ENCODE measurements at regions not wholly inside any gene's neighbourhood (a gene's known extent, or its start where the extent isn't known, plus 50 kb on each side); places are given as distances from the start of the nearest gene placed in this dataset.

DNA sequence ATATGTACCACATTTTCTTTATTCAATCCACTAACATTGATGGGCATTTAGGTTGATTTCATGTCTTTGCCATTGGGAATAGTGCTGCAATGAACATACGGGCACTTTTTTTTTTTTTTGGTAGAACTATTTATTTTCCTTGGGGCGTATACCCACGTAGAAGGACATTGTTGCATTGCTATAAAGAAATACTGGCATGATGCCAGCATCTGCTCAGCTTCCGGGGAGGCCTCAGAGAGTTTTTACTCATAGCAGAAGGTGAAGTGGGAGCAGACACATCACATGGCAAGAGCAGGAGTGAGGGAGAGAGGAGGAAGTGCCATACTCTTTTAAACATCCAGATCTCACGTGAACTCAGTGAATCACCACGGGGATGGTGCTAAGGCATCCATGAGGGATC lies 197.0 kb downstream of the SQOR start:
- H3K27me3 Mint-ChIP-seq (ENCODE audit: low read depth) = peaks cover 2% of the 10 kb centered on the region; the same call in 1 of the 2 replicates
- TF ChIP-seq GTF2I (CRISPR knock-in tag; conservative IDR thresholded peaks at IDR 0.05) (no peak), FOXK1 (CRISPR knock-in tag; IDR thresholded peaks at IDR 0.05) (no peak), OVOL2 (CRISPR knock-in tag; IDR thresholded peaks at IDR 0.05; ENCODE audit: borderline replicate concordance) (no peak), PRRX2 (CRISPR knock-in tag; IDR thresholded peaks at IDR 0.05) (no peak)
- ATAC-seq = no peak
- H3K27ac Mint-ChIP-seq = no peak overlapping the region
- DNase-seq (ENCODE audit: low spot score) = no peak
- ChIA-PET POLR2A (no interaction called here), CTCF (no interaction called here)
- H3K36me3 Mint-ChIP-seq = no peaks in the 10 kb centered on the region; the same call in 1 of the 2 replicates
- no peak overlapping the region for H3K4me3 Mint-ChIP-seq
- peaks cover 17% of the 10 kb centered on the region for H3K9me3 Mint-ChIP-seq
- peaks cover 5% of the 10 kb centered on the region; the same call in 1 of the 2 replicates for H3K4me1 Mint-ChIP-seq

DNA sequence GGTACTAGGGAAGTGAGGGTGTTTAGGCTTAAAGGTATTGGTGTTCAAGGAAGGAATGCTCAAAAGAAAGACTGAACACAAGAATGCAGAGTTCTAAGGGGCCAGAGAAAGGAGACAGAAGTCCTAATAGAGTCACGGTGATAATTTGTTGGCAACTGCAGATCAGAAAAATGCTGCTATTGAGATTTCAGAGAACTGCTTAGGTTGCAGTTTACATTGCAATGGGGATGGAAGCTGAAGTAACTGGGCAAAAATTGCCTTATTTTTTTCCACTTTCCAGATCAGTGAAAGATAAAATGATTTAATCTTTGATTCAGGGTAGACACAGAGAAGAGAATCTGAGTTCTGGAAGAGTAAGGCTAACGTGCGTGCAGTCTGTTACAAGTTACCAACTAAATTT lies 199.8 kb downstream of the SQOR start:
- Mint-ChIP-seq H3K4me3 (no peak overlapping the region), H3K27ac (no peak overlapping the region), H3K27me3 (ENCODE audit: low read depth) (peaks cover 2% of the 10 kb centered on the region; the same call in 1 of the 2 replicates), H3K9me3 (peaks cover 17% of the 10 kb centered on the region), H3K4me1 (no peaks in the 10 kb centered on the region), H3K36me3 (no peaks in the 10 kb centered on the region; the same call in 1 of the 2 replicates)
- ChIA-PET POLR2A (no interaction called here), CTCF (interaction anchor here (1.4 kb wide), 1 partner anchor 39 kb away, joined by 4 read pairs; no protein-coding TSS in a partner anchor)
- TF ChIP-seq HMGA2 (CRISPR knock-in tag; IDR thresholded peaks at IDR 0.05) = no peak
- TF ChIP-seq, protein P1, sequence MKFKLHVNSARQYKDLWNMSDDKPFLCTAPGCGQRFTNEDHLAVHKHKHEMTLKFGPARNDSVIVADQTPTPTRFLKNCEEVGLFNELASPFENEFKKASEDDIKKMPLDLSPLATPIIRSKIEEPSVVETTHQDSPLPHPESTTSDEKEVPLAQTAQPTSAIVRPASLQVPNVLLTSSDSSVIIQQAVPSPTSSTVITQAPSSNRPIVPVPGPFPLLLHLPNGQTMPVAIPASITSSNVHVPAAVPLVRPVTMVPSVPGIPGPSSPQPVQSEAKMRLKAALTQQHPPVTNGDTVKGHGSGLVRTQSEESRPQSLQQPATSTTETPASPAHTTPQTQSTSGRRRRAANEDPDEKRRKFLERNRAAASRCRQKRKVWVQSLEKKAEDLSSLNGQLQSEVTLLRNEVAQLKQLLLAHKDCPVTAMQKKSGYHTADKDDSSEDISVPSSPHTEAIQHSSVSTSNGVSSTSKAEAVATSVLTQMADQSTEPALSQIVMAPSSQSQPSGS (CRISPR knock-in tag; IDR thresholded peaks at IDR 0.05; ENCODE audit: borderline replicate concordance, low read depth) = no peak
- no peak for TF ChIP-seq ZNF138 (CRISPR knock-in tag; conservative IDR thresholded peaks at IDR 0.05)
- no peak for TF ChIP-seq CREM (CRISPR knock-in tag; IDR thresholded peaks at IDR 0.05)
- no peak for TF ChIP-seq ZNF671 (CRISPR knock-in tag; IDR thresholded peaks at IDR 0.05)
- TF ChIP-seq NFATC4 (CRISPR knock-in tag; IDR thresholded peaks at IDR 0.05) = no peak
- TF ChIP-seq, protein P2, sequence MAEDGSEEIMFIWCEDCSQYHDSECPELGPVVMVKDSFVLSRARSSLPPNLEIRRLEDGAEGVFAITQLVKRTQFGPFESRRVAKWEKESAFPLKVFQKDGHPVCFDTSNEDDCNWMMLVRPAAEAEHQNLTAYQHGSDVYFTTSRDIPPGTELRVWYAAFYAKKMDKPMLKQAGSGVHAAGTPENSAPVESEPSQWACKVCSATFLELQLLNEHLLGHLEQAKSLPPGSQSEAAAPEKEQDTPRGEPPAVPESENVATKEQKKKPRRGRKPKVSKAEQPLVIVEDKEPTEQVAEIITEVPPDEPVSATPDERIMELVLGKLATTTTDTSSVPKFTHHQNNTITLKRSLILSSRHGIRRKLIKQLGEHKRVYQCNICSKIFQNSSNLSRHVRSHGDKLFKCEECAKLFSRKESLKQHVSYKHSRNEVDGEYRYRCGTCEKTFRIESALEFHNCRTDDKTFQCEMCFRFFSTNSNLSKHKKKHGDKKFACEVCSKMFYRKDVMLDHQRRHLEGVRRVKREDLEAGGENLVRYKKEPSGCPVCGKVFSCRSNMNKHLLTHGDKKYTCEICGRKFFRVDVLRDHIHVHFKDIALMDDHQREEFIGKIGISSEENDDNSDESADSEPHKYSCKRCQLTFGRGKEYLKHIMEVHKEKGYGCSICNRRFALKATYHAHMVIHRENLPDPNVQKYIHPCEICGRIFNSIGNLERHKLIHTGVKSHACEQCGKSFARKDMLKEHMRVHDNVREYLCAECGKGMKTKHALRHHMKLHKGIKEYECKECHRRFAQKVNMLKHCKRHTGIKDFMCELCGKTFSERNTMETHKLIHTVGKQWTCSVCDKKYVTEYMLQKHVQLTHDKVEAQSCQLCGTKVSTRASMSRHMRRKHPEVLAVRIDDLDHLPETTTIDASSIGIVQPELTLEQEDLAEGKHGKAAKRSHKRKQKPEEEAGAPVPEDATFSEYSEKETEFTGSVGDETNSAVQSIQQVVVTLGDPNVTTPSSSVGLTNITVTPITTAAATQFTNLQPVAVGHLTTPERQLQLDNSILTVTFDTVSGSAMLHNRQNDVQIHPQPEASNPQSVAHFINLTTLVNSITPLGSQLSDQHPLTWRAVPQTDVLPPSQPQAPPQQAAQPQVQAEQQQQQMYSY (CRISPR knock-in tag; IDR thresholded peaks at IDR 0.05) = no peak
- TF ChIP-seq, protein P3, sequence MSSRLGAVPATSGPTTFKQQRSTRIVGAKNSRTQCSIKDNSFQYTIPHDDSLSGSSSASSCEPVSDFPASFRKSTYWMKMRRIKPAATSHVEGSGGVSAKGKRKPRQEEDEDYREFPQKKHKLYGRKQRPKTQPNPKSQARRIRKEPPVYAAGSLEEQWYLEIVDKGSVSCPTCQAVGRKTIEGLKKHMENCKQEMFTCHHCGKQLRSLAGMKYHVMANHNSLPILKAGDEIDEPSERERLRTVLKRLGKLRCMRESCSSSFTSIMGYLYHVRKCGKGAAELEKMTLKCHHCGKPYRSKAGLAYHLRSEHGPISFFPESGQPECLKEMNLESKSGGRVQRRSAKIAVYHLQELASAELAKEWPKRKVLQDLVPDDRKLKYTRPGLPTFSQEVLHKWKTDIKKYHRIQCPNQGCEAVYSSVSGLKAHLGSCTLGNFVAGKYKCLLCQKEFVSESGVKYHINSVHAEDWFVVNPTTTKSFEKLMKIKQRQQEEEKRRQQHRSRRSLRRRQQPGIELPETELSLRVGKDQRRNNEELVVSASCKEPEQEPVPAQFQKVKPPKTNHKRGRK (CRISPR knock-in tag; IDR thresholded peaks at IDR 0.05; ENCODE audit: borderline replicate concordance) = no peak
- no peak for TF ChIP-seq NR3C1 (CRISPR knock-in tag; conservative IDR thresholded peaks at IDR 0.05; ENCODE audit: low read depth)
- TF ChIP-seq ZNF219 (CRISPR knock-in tag; IDR thresholded peaks at IDR 0.05; ENCODE audit: borderline replicate concordance) = no peak
- no peak for TF ChIP-seq ZNF121 (CRISPR knock-in tag; IDR thresholded peaks at IDR 0.05)
- TF ChIP-seq, protein P4, sequence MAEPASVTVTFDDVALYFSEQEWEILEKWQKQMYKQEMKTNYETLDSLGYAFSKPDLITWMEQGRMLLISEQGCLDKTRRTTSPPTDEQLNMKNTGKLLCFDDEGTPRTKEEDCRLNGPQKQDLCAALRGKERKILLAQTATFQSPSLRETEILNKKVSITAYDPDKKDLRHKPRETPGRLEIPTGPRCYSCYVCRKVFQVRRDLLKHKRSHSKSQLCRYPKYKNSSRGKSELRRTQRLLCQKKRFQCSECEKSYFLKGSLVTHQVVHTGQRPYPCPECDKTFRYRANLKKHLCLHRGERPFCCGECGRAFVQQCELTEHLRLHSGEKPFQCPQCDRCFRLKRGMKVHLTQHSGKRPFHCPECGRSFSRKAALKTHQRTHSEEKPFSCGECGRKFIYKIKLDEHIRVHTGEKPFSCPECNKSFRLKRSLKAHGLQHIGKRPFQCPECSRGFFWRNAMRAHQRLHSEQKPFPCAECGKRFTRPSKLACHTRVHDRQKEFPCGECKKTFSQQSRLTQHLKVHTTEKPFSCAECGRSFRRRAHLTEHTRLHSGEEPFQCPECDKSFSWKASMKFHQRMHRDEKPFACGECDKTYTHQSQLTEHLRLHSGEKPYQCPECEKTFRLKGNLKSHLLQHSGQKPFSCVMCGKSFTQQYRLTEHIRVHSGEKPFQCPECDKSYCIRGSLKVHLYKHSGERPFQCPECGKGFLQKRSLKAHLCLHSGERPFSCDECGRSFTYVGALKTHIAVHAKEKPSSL (CRISPR knock-in tag; conservative IDR thresholded peaks at IDR 0.05) = no peak
- TF ChIP-seq ELF4 (CRISPR knock-in tag; IDR thresholded peaks at IDR 0.05; ENCODE audit: low read depth) = no peak
- TF ChIP-seq ETV6 (CRISPR knock-in tag; IDR thresholded peaks at IDR 0.05) = no peak
- ATAC-seq (no peak), DNase-seq (ENCODE audit: low spot score) (no peak)

Measured in WTC11 (cell line).